ENCODE measurements at regions not wholly inside any gene's neighbourhood (a gene's known extent, or its start where the extent isn't known, plus 50 kb on each side); places are given as distances from the start of the nearest gene placed in this dataset.

DNA sequence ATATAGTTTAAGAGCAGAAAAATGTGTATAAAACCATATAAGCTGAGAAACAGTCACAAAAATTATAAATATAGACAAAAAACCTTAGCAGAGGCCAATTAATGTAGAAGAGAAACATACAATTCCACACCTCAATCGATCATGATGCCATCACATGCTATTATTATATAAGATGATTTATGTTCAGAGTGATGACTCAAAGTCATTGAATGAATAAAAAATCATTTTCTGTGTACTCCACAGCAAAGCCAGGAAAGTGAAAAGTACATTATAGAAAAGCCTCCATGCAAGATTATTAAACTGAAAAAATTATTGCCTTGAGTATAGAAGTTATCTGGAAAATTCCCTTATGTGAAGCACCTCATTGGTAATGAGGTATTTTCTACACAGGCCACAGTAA lies 229.2 kb upstream of the PPFIA2 start:
- H4K20me1 ChIP-seq (ENCODE audit: insufficient read depth, low read length), result no peaks in the 10 kb centered on the region
- no peak overlapping the region for H2AFZ ChIP-seq (ENCODE audit: low read length)
- H3K79me2 ChIP-seq (ENCODE audit: insufficient read depth, low read length), result no peaks in the 10 kb centered on the region
- no peak overlapping the region for H3K4me2 ChIP-seq (ENCODE audit: insufficient read depth, low read length)
- H3K9me3 ChIP-seq (ENCODE audit: low read depth, low read length), result peaks cover 2% of the 10 kb centered on the region
- H3K27me3 ChIP-seq (ENCODE audit: insufficient read depth, low read length), result no peaks in the 10 kb centered on the region
- H3K4me1 ChIP-seq (ENCODE audit: insufficient read depth, low read length), result no peaks in the 10 kb centered on the region
- H3K27ac ChIP-seq (ENCODE audit: low read depth, low read length), result no peak overlapping the region
- no peak overlapping the region for H3K4me3 ChIP-seq (ENCODE audit: insufficient read depth, low read length)
- no peak for TF ChIP-seq CTCF (IDR thresholded peaks at IDR 0.05; ENCODE audit: extremely low read depth, low read depth, low read length)
- no peaks in the 10 kb centered on the region for H3K36me3 ChIP-seq (ENCODE audit: insufficient read depth, low read length)
- no peak for DNase-seq (ENCODE audit: insufficient read length, low spot score, missing footprints)

DNA sequence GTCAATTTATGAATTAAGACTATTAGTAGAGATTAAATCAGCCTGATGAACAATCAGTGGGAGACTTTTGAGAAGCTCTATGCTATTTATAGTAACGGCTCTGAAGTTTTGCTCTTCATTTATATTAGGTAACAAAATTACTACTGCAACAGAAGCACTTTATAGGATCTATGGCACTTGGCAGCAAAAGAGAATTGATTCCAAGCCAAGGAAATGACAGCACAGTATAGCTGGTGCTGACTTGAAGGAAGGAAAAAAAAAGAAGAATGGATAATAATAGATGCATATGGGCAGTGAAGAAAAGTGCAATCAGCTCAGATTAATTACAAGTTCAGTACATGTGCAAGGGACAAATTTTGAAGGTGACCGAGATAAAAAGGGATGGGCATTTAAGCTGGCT lies 228.2 kb upstream of the PPFIA2 start:
- Histone ChIP-seq H3K36me3 (ENCODE audit: insufficient read depth, low read length) (no peaks in the 10 kb centered on the region), H3K27me3 (ENCODE audit: insufficient read depth, low read length) (no peaks in the 10 kb centered on the region), H3K4me2 (ENCODE audit: insufficient read depth, low read length) (no peak overlapping the region), H3K9me3 (ENCODE audit: low read depth, low read length) (peaks cover 2% of the 10 kb centered on the region), H3K27ac (ENCODE audit: low read depth, low read length) (no peak overlapping the region), H3K4me1 (ENCODE audit: insufficient read depth, low read length) (no peaks in the 10 kb centered on the region), H2AFZ (ENCODE audit: low read length) (no peak overlapping the region), H3K4me3 (ENCODE audit: insufficient read depth, low read length) (no peak overlapping the region), H4K20me1 (ENCODE audit: insufficient read depth, low read length) (no peaks in the 10 kb centered on the region), H3K79me2 (ENCODE audit: insufficient read depth, low read length) (no peaks in the 10 kb centered on the region)
- no peak for TF ChIP-seq CTCF (IDR thresholded peaks at IDR 0.05; ENCODE audit: extremely low read depth, low read depth, low read length)
- no peak for DNase-seq (ENCODE audit: insufficient read length, low spot score, missing footprints)

DNA sequence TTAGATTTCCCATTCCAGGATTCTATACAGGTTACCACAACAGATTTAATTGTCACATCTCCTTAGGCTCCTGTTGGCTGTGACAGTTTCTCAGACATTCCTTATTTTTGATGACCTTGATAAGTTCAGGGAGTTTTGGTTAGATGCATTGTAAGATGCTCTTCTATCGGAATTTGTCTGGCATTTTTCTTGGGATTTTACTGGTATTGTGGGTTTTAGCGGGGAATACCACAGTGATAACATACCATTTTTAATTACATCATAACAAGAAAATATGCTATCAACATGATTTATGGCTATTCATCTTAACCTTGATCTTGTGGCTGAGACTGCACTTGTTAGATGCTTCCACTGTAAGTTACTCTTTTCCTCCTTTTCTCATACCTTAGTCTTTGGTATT lies 217.5 kb upstream of the PPFIA2 start:
- no peak for DNase-seq (ENCODE audit: insufficient read length, low spot score, missing footprints)

GRCh38 chr12:81974762-81975161 lies 215.6 kb upstream of the PPFIA2 start:
- DNase-seq (ENCODE audit: insufficient read length, low spot score, missing footprints), result no peak
- no peak for TF ChIP-seq CTCF (IDR thresholded peaks at IDR 0.05; ENCODE audit: extremely low read depth, low read depth, low read length)
- no peaks in the 10 kb centered on the region for H3K4me1 ChIP-seq (ENCODE audit: insufficient read depth, low read length)

More for the DNA sequence above, 217.5 kb upstream of the PPFIA2 start:
- no peak overlapping the region for H3K27ac ChIP-seq (ENCODE audit: low read depth, low read length)
- H3K9me3 ChIP-seq (ENCODE audit: low read depth, low read length), result no peaks in the 10 kb centered on the region
- H4K20me1 ChIP-seq (ENCODE audit: insufficient read depth, low read length), result no peaks in the 10 kb centered on the region
- no peaks in the 10 kb centered on the region for H3K79me2 ChIP-seq (ENCODE audit: insufficient read depth, low read length)
- no peaks in the 10 kb centered on the region for H3K36me3 ChIP-seq (ENCODE audit: insufficient read depth, low read length)
- H3K4me3 ChIP-seq (ENCODE audit: insufficient read depth, low read length), result no peak overlapping the region
- no peaks in the 10 kb centered on the region for H3K4me1 ChIP-seq (ENCODE audit: insufficient read depth, low read length)
- no peak for TF ChIP-seq CTCF (IDR thresholded peaks at IDR 0.05; ENCODE audit: extremely low read depth, low read depth, low read length)
- H2AFZ ChIP-seq (ENCODE audit: low read length), result no peak overlapping the region
- H3K27me3 ChIP-seq (ENCODE audit: insufficient read depth, low read length), result no peaks in the 10 kb centered on the region
- no peak overlapping the region for H3K4me2 ChIP-seq (ENCODE audit: insufficient read depth, low read length)

More at GRCh38 chr12:81974762-81975161, 215.6 kb upstream of the PPFIA2 start:
- Histone ChIP-seq H3K27ac (ENCODE audit: low read depth, low read length) (no peak overlapping the region), H3K27me3 (ENCODE audit: insufficient read depth, low read length) (no peaks in the 10 kb centered on the region), H4K20me1 (ENCODE audit: insufficient read depth, low read length) (no peaks in the 10 kb centered on the region), H3K4me3 (ENCODE audit: insufficient read depth, low read length) (no peak overlapping the region), H2AFZ (ENCODE audit: low read length) (no peak overlapping the region), H3K4me2 (ENCODE audit: insufficient read depth, low read length) (no peak overlapping the region), H3K9me3 (ENCODE audit: low read depth, low read length) (no peaks in the 10 kb centered on the region), H3K79me2 (ENCODE audit: insufficient read depth, low read length) (no peaks in the 10 kb centered on the region), H3K36me3 (ENCODE audit: insufficient read depth, low read length) (no peaks in the 10 kb centered on the region)

Measured in osteoblast (primary cell).